ENCODE measurements at regions not wholly inside any gene's neighbourhood (a gene's known extent, or its start where the extent isn't known, plus 50 kb on each side); places are given as distances from the start of the nearest gene placed in this dataset.

DNA sequence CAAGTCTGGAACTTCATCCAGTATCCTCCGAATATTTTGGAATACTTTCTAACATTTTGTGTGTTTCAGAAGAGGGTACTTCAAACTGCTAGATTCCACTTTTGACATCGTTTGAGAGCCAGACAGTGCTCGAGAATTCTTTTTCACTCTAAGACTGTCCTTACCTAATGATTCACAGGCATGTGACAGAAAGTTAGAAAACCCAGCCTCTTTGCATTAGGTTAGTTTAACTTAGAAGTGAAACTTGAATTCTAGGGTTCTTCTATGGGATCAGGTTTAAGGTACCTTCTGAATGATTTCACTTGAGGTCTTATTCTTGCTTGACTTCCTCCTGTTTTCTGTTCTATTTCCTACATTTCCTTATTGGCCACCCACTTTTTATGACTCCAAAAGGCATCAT, 431.8 kb downstream of the SLC6A15 start:
- no peak overlapping the region for H3K9ac ChIP-seq (ENCODE audit: low read length)
- no peaks in the 10 kb centered on the region for H3K79me2 ChIP-seq (ENCODE audit: insufficient read depth, low read length)
- no peaks in the 10 kb centered on the region for H3K4me1 ChIP-seq (ENCODE audit: insufficient read depth, low read length, severe bottlenecking)
- H3K9me3 ChIP-seq (ENCODE audit: low read length), result no peaks in the 10 kb centered on the region
- no peaks in the 10 kb centered on the region for H4K20me1 ChIP-seq (ENCODE audit: insufficient read depth, low read length)
- no peaks in the 10 kb centered on the region for H3K36me3 ChIP-seq (ENCODE audit: insufficient read depth, low read length)
- H3K9me2 ChIP-seq (ENCODE audit: low read depth, low read length), result no peaks in the 10 kb centered on the region
- no peaks in the 10 kb centered on the region for H3F3A ChIP-seq (ENCODE audit: insufficient read depth, low read length)
- no peak overlapping the region for H3K4me2 ChIP-seq (ENCODE audit: low read length)
- H3K4me3 ChIP-seq (ENCODE audit: low read depth, low read length, poor library complexity, severe bottlenecking), result no peak overlapping the region
- H3K27me3 ChIP-seq (ENCODE audit: insufficient read depth, low read length), result no peaks in the 10 kb centered on the region
- H3K27ac ChIP-seq (ENCODE audit: low read depth, low read length, poor library complexity, severe bottlenecking), result no peak overlapping the region
- no peak overlapping the region for H2AFZ ChIP-seq (ENCODE audit: low read length)
- TF ChIP-seq, protein P1, sequence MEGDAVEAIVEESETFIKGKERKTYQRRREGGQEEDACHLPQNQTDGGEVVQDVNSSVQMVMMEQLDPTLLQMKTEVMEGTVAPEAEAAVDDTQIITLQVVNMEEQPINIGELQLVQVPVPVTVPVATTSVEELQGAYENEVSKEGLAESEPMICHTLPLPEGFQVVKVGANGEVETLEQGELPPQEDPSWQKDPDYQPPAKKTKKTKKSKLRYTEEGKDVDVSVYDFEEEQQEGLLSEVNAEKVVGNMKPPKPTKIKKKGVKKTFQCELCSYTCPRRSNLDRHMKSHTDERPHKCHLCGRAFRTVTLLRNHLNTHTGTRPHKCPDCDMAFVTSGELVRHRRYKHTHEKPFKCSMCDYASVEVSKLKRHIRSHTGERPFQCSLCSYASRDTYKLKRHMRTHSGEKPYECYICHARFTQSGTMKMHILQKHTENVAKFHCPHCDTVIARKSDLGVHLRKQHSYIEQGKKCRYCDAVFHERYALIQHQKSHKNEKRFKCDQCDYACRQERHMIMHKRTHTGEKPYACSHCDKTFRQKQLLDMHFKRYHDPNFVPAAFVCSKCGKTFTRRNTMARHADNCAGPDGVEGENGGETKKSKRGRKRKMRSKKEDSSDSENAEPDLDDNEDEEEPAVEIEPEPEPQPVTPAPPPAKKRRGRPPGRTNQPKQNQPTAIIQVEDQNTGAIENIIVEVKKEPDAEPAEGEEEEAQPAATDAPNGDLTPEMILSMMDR (IDR thresholded peaks at IDR 0.05; ENCODE audit: low read length), result no peak
- no peak for TF ChIP-seq EZH2 (IDR thresholded peaks at IDR 0.05; ENCODE audit: borderline replicate concordance, low read length)

DNA sequence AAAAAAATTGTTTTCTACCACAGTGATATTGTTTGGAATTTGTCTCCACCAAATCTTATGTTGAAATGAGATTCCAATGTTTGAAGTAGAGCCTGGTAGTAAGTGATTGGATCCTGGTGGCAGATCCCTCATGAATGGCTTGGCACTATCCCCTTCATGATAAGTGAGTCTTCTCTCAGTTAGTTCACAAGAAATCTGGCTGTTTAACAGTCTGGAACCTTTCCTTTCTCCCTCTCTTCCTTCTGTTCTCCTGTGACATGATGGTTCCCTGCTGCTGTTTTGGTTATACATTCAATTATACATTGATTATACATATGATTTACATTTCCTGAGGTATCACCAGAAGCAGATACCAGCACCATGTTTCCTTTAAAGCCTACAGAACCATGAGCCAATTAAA, 442.2 kb downstream of the SLC6A15 start:
- H3K4me2 ChIP-seq (ENCODE audit: low read length), result no peak overlapping the region
- no peaks in the 10 kb centered on the region for H3K9me3 ChIP-seq (ENCODE audit: low read length)
- no peaks in the 10 kb centered on the region for H3F3A ChIP-seq (ENCODE audit: insufficient read depth, low read length)
- H3K79me2 ChIP-seq (ENCODE audit: insufficient read depth, low read length), result no peaks in the 10 kb centered on the region
- TF ChIP-seq, protein P1 (IDR thresholded peaks at IDR 0.05; ENCODE audit: low read length), result no peak
- TF ChIP-seq EZH2 (IDR thresholded peaks at IDR 0.05; ENCODE audit: borderline replicate concordance, low read length), result no peak
- no peaks in the 10 kb centered on the region for H3K4me1 ChIP-seq (ENCODE audit: insufficient read depth, low read length, severe bottlenecking)
- H3K27me3 ChIP-seq (ENCODE audit: insufficient read depth, low read length), result no peaks in the 10 kb centered on the region
- no peaks in the 10 kb centered on the region for H4K20me1 ChIP-seq (ENCODE audit: insufficient read depth, low read length)
- no peaks in the 10 kb centered on the region for H3K9me2 ChIP-seq (ENCODE audit: low read depth, low read length)
- no peak overlapping the region for H2AFZ ChIP-seq (ENCODE audit: low read length)
- no peak overlapping the region for H3K4me3 ChIP-seq (ENCODE audit: low read depth, low read length, poor library complexity, severe bottlenecking)
- no peak overlapping the region for H3K27ac ChIP-seq (ENCODE audit: low read depth, low read length, poor library complexity, severe bottlenecking)
- no peak overlapping the region for H3K9ac ChIP-seq (ENCODE audit: low read length)
- no peaks in the 10 kb centered on the region for H3K36me3 ChIP-seq (ENCODE audit: insufficient read depth, low read length)

- Histone ChIP-seq H3F3A (ENCODE audit: insufficient read depth, low read length) (no peaks in the 10 kb centered on the region), H3K4me1 (ENCODE audit: insufficient read depth, low read length, severe bottlenecking) (no peaks in the 10 kb centered on the region), H3K4me2 (ENCODE audit: low read length) (no peak overlapping the region), H3K79me2 (ENCODE audit: insufficient read depth, low read length) (no peaks in the 10 kb centered on the region), H4K20me1 (ENCODE audit: insufficient read depth, low read length) (no peaks in the 10 kb centered on the region), H3K27ac (ENCODE audit: low read depth, low read length, poor library complexity, severe bottlenecking) (no peak overlapping the region), H2AFZ (ENCODE audit: low read length) (no peak overlapping the region), H3K9ac (ENCODE audit: low read length) (no peak overlapping the region), H3K9me3 (ENCODE audit: low read length) (no peaks in the 10 kb centered on the region), H3K27me3 (ENCODE audit: insufficient read depth, low read length) (no peaks in the 10 kb centered on the region), H3K4me3 (ENCODE audit: low read depth, low read length, poor library complexity, severe bottlenecking) (no peak overlapping the region), H3K36me3 (ENCODE audit: insufficient read depth, low read length) (no peaks in the 10 kb centered on the region), H3K9me2 (ENCODE audit: low read depth, low read length) (no peaks in the 10 kb centered on the region)
- TF ChIP-seq EZH2 (IDR thresholded peaks at IDR 0.05; ENCODE audit: borderline replicate concordance, low read length), result no peak
- TF ChIP-seq, protein P1 (IDR thresholded peaks at IDR 0.05; ENCODE audit: low read length), result no peak
These were observed 448.0 kb downstream of the SLC6A15 start for GRCh38 chr12:84464616-84465015.
